Mesenchymal stem cell (in vitro differentiated cells and primary cell): ENCODE measurements at regions not wholly inside any gene's neighbourhood (a gene's known extent, or its start where the extent isn't known, plus 50 kb on each side); places are given as distances from the start of the nearest gene placed in this dataset.

Experiments
- DNase-seq: peaks from one replicate; pipeline ENCODE4 v3.0.0-alpha.2; 2013
- H2AFZ ChIP-seq: one replicate; pipeline ENCODE4 v1.6.1; 2013; ENCODE audit warnings: low read depth, mild to moderate bottlenecking, control low read depth, inconsistent platforms, low read length, moderate library complexity
- H2AK5ac ChIP-seq: 2 replicates; pipeline ENCODE4 v1.6.1; 2013; ENCODE audit warnings: low read length, moderate library complexity, mild to moderate bottlenecking, inconsistent platforms; ENCODE audit not compliant: severe bottlenecking
- H2BK120ac ChIP-seq: one replicate; pipeline ENCODE4 v1.6.1; 2013; ENCODE audit warnings: low read depth, mild to moderate bottlenecking, inconsistent platforms, low read length, moderate library complexity
- H2BK12ac ChIP-seq, 2 experiments: one replicate each; pipeline ENCODE4 v1.6.1; 2013; ENCODE audit warnings: inconsistent platforms in 2 of 2, low read length in 2 of 2, mild to moderate bottlenecking in 2 of 2, moderate library complexity in 2 of 2, control low read depth in 1 of 2
- H2BK15ac ChIP-seq: one replicate; pipeline ENCODE4 v1.6.1; 2013; ENCODE audit warnings: mild to moderate bottlenecking, low read depth, inconsistent platforms; ENCODE audit not compliant: poor library complexity, severe bottlenecking
- H2BK5ac ChIP-seq: 2 replicates; pipeline ENCODE4 v1.6.1; 2013; ENCODE audit warnings: low read depth, mild to moderate bottlenecking, low read length, control low read depth, inconsistent platforms; ENCODE audit not compliant: poor library complexity, severe bottlenecking
- H3K14ac ChIP-seq, 2 experiments: one replicate each; pipeline ENCODE4 v1.6.1; 2013; ENCODE audit warnings: inconsistent platforms in 2 of 2, low read length in 2 of 2, control low read depth in 1 of 2, mild to moderate bottlenecking in 1 of 2, moderate library complexity in 1 of 2
- H3K18ac ChIP-seq, 2 experiments: one replicate each; pipeline ENCODE4 v1.6.1; 2013; ENCODE audit warnings: inconsistent platforms in 2 of 2, low read length in 2 of 2, control low read depth in 1 of 2, low read depth in 1 of 2, mild to moderate bottlenecking in 1 of 2
- H3K23ac ChIP-seq, 2 experiments: one replicate each; pipeline ENCODE4 v1.6.1; 2013; ENCODE audit warnings: inconsistent platforms in 2 of 2, low read length in 2 of 2, mild to moderate bottlenecking in 2 of 2, moderate library complexity in 2 of 2, control low read depth in 1 of 2
- H3K27ac ChIP-seq: 2 replicates; pipeline ENCODE4 v1.5.1; 2013; ENCODE audit warnings: mild to moderate bottlenecking, moderate library complexity, low read length, control low read depth, inconsistent platforms; ENCODE audit not compliant: poor library complexity, severe bottlenecking
- H3K27me3 ChIP-seq, 2 experiments: 2 replicates each; pipeline versions ENCODE4 v1.6.1 to v1.7.0; 2013; ENCODE audit warnings: low read length in 2 of 2, mild to moderate bottlenecking in 2 of 2, moderate library complexity in 2 of 2, control low read depth in 1 of 2, inconsistent platforms in 1 of 2; ENCODE audit not compliant: control insufficient read depth in 1 of 2, insufficient read depth in 1 of 2
- H3K36me3 ChIP-seq, 2 experiments: 2 replicates each; pipeline versions ENCODE4 v1.6.1 to v1.7.0; 2013; ENCODE audit warnings: low read length in 2 of 2, control low read depth in 1 of 2, inconsistent platforms in 1 of 2, low read depth in 1 of 2, mild to moderate bottlenecking in 1 of 2; ENCODE audit not compliant: insufficient read depth in 2 of 2, control insufficient read depth in 1 of 2
- H3K4ac ChIP-seq, 2 experiments: one replicate each; pipeline ENCODE4 v1.6.1; 2013; ENCODE audit warnings: inconsistent platforms in 2 of 2, low read length in 2 of 2, mild to moderate bottlenecking in 2 of 2, moderate library complexity in 2 of 2, control low read depth in 1 of 2, low read depth in 1 of 2
- H3K4me1 ChIP-seq: 2 replicates; pipeline ENCODE4 v1.6.1; 2013; ENCODE audit warnings: low read depth, low read length, control low read depth; ENCODE audit not compliant: control insufficient read depth, insufficient read depth
- H3K4me2 ChIP-seq: 2 replicates; pipeline ENCODE4 v1.6.1; 2013; ENCODE audit warnings: low read length, mild to moderate bottlenecking, inconsistent platforms; ENCODE audit not compliant: poor library complexity, severe bottlenecking
- H3K4me3 ChIP-seq, 2 experiments: 2 replicates each; pipeline versions ENCODE4 v1.5.1 to v1.7.0; 2013; ENCODE audit warnings: low read length in 2 of 2, mild to moderate bottlenecking in 2 of 2, control low read depth in 1 of 2, low read depth in 1 of 2; ENCODE audit not compliant: insufficient read depth in 1 of 2
- H3K79me1 ChIP-seq: replicated peaks from 2 replicates; pipeline ENCODE4 v1.6.1; 2013; ENCODE audit warnings: mild to moderate bottlenecking, control low read depth, low read length, inconsistent platforms; ENCODE audit not compliant: poor library complexity, severe bottlenecking
- H3K9ac ChIP-seq: 2 replicates; pipeline ENCODE4 v1.7.0; 2013; ENCODE audit warnings: mild to moderate bottlenecking, low read length, moderate library complexity
- H3K9me3 ChIP-seq: 2 replicates; pipeline ENCODE4 v1.7.0; 2013; ENCODE audit warnings: mild to moderate bottlenecking, low read length; ENCODE audit not compliant: control insufficient read depth
- H4K8ac ChIP-seq: one replicate; pipeline ENCODE4 v1.6.1; 2013; ENCODE audit warnings: inconsistent platforms, mild to moderate bottlenecking, low read length, moderate library complexity
- H4K91ac ChIP-seq: one replicate; pipeline ENCODE4 v1.6.1; 2013; ENCODE audit warnings: mild to moderate bottlenecking, low read length, inconsistent platforms
- WGBS: methylation state at CpG from one replicate; pipeline ENCODE4 v1.1.7; 2013; ENCODE audit warnings: mixed read lengths; 5-methylcytosine and 5-hydroxymethylcytosine counted together

DNA sequence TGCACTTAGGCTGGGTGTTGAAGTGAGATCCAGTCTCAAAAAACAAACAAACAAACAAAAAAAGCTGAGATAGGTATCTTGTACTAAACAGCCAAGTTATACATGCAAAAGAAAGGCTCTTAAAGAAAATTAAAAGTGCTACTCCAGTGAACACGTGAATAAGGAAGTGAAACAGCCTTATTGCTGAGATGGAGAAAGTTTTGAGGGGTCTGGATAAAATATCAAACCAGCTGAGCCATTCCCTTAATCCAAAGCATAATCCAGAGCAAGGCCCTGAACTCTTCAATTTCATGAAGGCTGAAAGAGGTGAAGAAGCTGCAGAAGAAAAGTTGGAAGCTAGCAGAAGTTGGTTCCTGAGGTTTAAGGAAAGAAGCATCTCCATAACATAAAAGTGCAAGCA, 360.5 kb upstream of the DAB1 start:
- no peak for DNase-seq
- Histone ChIP-seq H3K9me3 (no peaks in the 10 kb centered on the region), H3K4me2 (no peak overlapping the region), H2AFZ (no peak overlapping the region), H2BK12ac (no peak overlapping the region), H4K91ac (no peak overlapping the region), H3K23ac (no peak overlapping the region), H3K4me1 (no peaks in the 10 kb centered on the region), H3K27ac (no peak overlapping the region), H4K8ac (no peak overlapping the region), H3K27me3 (no peaks in the 10 kb centered on the region), H3K18ac (no peak overlapping the region), H3K9ac (no peak overlapping the region), H2AK5ac (no peak overlapping the region), H3K4ac (no peak overlapping the region), H3K14ac (no peak overlapping the region), H2BK15ac (no peak overlapping the region), H2BK5ac (no peak overlapping the region), H3K4me3 (no peak overlapping the region), H2BK120ac (no peak overlapping the region), H3K79me1 (no peaks in the 10 kb centered on the region), H3K36me3 (no peaks in the 10 kb centered on the region)
- no CpG with 5 or more reads among the region's 1 CpG for WGBS

DNA sequence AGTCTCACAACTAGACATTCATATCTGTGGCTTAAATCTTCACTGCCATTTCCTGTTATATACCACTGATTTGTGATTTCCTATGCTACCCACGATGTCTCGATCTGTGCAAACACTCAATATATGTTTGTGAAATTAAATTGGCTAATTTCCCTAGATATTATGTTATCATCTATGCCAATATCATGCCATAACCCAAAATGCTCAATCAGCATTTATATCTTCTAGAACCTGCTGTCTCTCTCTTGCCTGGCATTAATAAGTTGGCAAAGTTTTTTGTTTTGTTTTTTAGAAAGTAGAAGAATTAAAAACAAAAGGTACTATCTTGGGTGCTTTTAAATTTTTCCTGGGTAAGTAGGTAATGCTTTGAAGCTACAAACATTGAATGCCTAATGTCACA, 358.5 kb upstream of the DAB1 start:
- Histone ChIP-seq H2AK5ac (no peak overlapping the region), H2BK5ac (no peak overlapping the region), H3K4me1 (no peaks in the 10 kb centered on the region), H3K9me3 (no peaks in the 10 kb centered on the region), H3K27ac (no peak overlapping the region), H3K14ac (no peak overlapping the region), H4K8ac (no peak overlapping the region), H2BK120ac (no peak overlapping the region), H2BK12ac (no peak overlapping the region), H3K23ac (no peak overlapping the region), H3K79me1 (no peaks in the 10 kb centered on the region), H3K27me3 (no peaks in the 10 kb centered on the region), H3K36me3 (no peaks in the 10 kb centered on the region), H3K9ac (no peak overlapping the region), H4K91ac (no peak overlapping the region), H3K4ac (no peak overlapping the region), H3K4me3 (no peak overlapping the region), H3K4me2 (no peak overlapping the region), H3K18ac (no peak overlapping the region), H2AFZ (no peak overlapping the region), H2BK15ac (no peak overlapping the region)
- no CpG with 5 or more reads among the region's 2 CpGs for WGBS
- DNase-seq = no peak

- Histone ChIP-seq H2BK15ac (no peak overlapping the region), H2AK5ac (no peak overlapping the region), H4K91ac (no peak overlapping the region), H2BK5ac (no peak overlapping the region), H3K18ac (no peak overlapping the region), H2AFZ (no peak overlapping the region), H3K79me1 (no peaks in the 10 kb centered on the region), H4K8ac (no peak overlapping the region), H3K4me2 (no peak overlapping the region), H3K14ac (no peak overlapping the region), H3K4me3 (no peak overlapping the region), H3K9ac (no peak overlapping the region), H3K36me3 (no peaks in the 10 kb centered on the region), H3K4ac (no peak overlapping the region), H3K27ac (no peak overlapping the region), H3K4me1 (no peaks in the 10 kb centered on the region), H3K23ac (no peak overlapping the region), H3K27me3 (no peaks in the 10 kb centered on the region), H2BK12ac (no peak overlapping the region), H2BK120ac (no peak overlapping the region), H3K9me3 (no peaks in the 10 kb centered on the region)
- DNase-seq = no peak
- WGBS = no CpG with 5 or more reads among the region's 1 CpG
Measured at GRCh38 chr1:57772580-57773195, 348.8 kb upstream of the DAB1 start.

- Histone ChIP-seq H2BK5ac (no peak overlapping the region), H3K4me1 (no peaks in the 10 kb centered on the region), H3K4me3 (no peak overlapping the region), H3K9ac (no peak overlapping the region), H3K79me1 (no peaks in the 10 kb centered on the region), H4K8ac (no peak overlapping the region), H3K36me3 (no peaks in the 10 kb centered on the region), H3K18ac (no peak overlapping the region), H3K4me2 (no peak overlapping the region), H2AK5ac (no peak overlapping the region), H2AFZ (no peak overlapping the region), H3K27ac (no peak overlapping the region), H2BK120ac (no peak overlapping the region), H3K14ac (no peak overlapping the region), H3K4ac (no peak overlapping the region), H4K91ac (no peak overlapping the region), H3K9me3 (no peaks in the 10 kb centered on the region), H3K27me3 (no peaks in the 10 kb centered on the region), H2BK15ac (no peak overlapping the region), H2BK12ac (no peak overlapping the region), H3K23ac (no peak overlapping the region)
- WGBS = 94% methylated on average over 4 of the region's 4 CpGs
- peak; percentile 5 for DNase-seq
Measured at GRCh38 chr1:57770772-57771171, 346.9 kb upstream of the DAB1 start.
